Loucy (cell line): ENCODE measurements at regions not wholly inside any gene's neighbourhood (a gene's known extent, or its start where the extent isn't known, plus 50 kb on each side); places are given as distances from the start of the nearest gene placed in this dataset.

Experiments
- EZH2phosphoT487 ChIP-seq: fragments of 200-600 bp; IDR thresholded peaks from 2 replicates; pipeline ENCODE4 v1.6.1; 2018; ENCODE audit warnings: antibody characterized with exemption, mild to moderate bottlenecking, moderate library complexity, borderline replicate concordance
- TF ChIP-seq, protein P1 (sequence below): fragments of 200-600 bp; sonication (generic); conservative IDR thresholded peaks from 2 replicates; pipeline ENCODE4 v1.5.1; 2014; ENCODE audit warnings: mild to moderate bottlenecking, antibody characterized with exemption, low read length

DNA sequence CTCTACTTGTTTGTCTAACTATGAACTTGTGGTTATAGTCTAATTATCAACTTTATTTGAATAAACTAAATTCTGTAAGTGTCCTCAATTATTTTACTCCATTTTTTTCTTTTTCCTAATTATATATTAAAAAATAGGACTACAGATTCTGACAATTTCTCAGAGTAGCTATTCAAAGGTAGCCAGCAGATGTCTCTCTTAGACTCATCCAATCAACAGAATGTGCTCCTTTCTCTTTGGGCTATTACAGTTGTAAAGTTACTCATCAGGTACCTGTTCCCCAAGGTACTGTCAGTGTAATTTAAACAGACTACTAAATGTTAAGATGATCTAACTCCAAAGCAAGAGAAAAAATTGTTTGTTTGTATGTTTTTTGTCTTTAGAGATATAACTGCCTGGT is 248.6 kb downstream of the PCDH18 start:
- TF ChIP-seq, protein P1, sequence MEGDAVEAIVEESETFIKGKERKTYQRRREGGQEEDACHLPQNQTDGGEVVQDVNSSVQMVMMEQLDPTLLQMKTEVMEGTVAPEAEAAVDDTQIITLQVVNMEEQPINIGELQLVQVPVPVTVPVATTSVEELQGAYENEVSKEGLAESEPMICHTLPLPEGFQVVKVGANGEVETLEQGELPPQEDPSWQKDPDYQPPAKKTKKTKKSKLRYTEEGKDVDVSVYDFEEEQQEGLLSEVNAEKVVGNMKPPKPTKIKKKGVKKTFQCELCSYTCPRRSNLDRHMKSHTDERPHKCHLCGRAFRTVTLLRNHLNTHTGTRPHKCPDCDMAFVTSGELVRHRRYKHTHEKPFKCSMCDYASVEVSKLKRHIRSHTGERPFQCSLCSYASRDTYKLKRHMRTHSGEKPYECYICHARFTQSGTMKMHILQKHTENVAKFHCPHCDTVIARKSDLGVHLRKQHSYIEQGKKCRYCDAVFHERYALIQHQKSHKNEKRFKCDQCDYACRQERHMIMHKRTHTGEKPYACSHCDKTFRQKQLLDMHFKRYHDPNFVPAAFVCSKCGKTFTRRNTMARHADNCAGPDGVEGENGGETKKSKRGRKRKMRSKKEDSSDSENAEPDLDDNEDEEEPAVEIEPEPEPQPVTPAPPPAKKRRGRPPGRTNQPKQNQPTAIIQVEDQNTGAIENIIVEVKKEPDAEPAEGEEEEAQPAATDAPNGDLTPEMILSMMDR = peak; percentile 30; the same call in 1 of the 2 replicates
- TF ChIP-seq EZH2phosphoT487 = no peak
